Sigmoid colon (tissue), 4 donors: ENCODE measurements at regions not wholly inside any gene's neighbourhood (a gene's known extent, or its start where the extent isn't known, plus 50 kb on each side); places are given as distances from the start of the nearest gene placed in this dataset.

Source experiments
- CTCF ChIP-seq, 4 experiments: fragments of 450-650 bp in 3 of 4; fragments of 200-600 bp in 1 of 4; IDR thresholded peaks; one replicate each; pipeline ENCODE4 v1.5.1; 2016 to 2019; ENCODE audit warnings: antibody characterized with exemption in 4 of 4, mild to moderate bottlenecking in 3 of 4, moderate library complexity in 2 of 4
- POLR2AphosphoS5 ChIP-seq, 4 donors: sonication (generic); formaldehyde crosslinking; IDR thresholded peaks; one replicate each; pipeline ENCODE4 v1.6.1; 2017; ENCODE audit warnings: antibody characterized with exemption in 4 of 4

- TF ChIP-seq CTCF (IDR thresholded peaks at IDR 0.05) (no peak), POLR2AphosphoS5 (IDR thresholded peaks at IDR 0.05) (no peak)
Measured at GRCh38 chr6:148203970-148204369, 138.7 kb upstream of the SASH1 start.
